ENCODE measurements at regions not wholly inside any gene's neighbourhood (a gene's known extent, or its start where the extent isn't known, plus 50 kb on each side); places are given as distances from the start of the nearest gene placed in this dataset.

GRCh38 chr14:95466506-95466905, 49.9 kb downstream of the SYNE3 start:
- no peak for DNase-seq

GRCh38 chr14:95465936-95466335, 50.5 kb downstream of the SYNE3 start:
- DNase-seq = no peak

GRCh38 chr14:95465358-95465757, 51.1 kb downstream of the SYNE3 start:
- DNase-seq = no peak

GRCh38 chr14:95464514-95464913, 51.9 kb downstream of the SYNE3 start:
- DNase-seq = no peak

GRCh38 chr14:95464103-95464502, 52.3 kb downstream of the SYNE3 start:
- DNase-seq = no peak

GRCh38 chr14:95463171-95463901, 53.1 kb downstream of the SYNE3 start:
- DNase-seq = peak; percentile 51

- DNase-seq = no peak
Observed at GRCh38 chr14:95462491-95462890, 54.0 kb downstream of the SYNE3 start.

- no peak for DNase-seq
Observed at GRCh38 chr14:95460647-95461478, 55.6 kb downstream of the SYNE3 start.

GRCh38 chr14:95458906-95459305, 57.5 kb downstream of the SYNE3 start:
- no peak for DNase-seq

GRCh38 chr14:95458459-95458858, 58.0 kb downstream of the SYNE3 start:
- DNase-seq = no peak

GRCh38 chr14:95456281-95456680, 60.2 kb downstream of the SYNE3 start:
- no peak for DNase-seq

GRCh38 chr14:95455246-95455645, 61.2 kb downstream of the SYNE3 start:
- DNase-seq = no peak

- DNase-seq = no peak
Observed at GRCh38 chr14:95453713-95453980, 62.8 kb downstream of the SYNE3 start.

GRCh38 chr14:95452893-95453712, 63.3 kb downstream of the SYNE3 start:
- DNase-seq = no peak

GRCh38 chr14:95452176-95452892, 64.1 kb downstream of the SYNE3 start:
- no peak for DNase-seq

- DNase-seq = no peak
Observed at GRCh38 chr14:95449131-95449530, 67.3 kb downstream of the SYNE3 start.

- DNase-seq = no peak
Observed at GRCh38 chr14:95446470-95446869, 70.0 kb downstream of the SYNE3 start.

GRCh38 chr14:95445676-95446075, 70.8 kb downstream of the SYNE3 start:
- no peak for DNase-seq

- no peak for DNase-seq
Observed at GRCh38 chr14:95445161-95445560, 71.3 kb downstream of the SYNE3 start.

GRCh38 chr14:95444132-95445129, 72.0 kb downstream of the SYNE3 start:
- no peak for DNase-seq

- peak; percentile 78 for DNase-seq
Observed at GRCh38 chr14:95442633-95443021, 73.8 kb downstream of the SYNE3 start.
